ENCODE measurements at regions not wholly inside any gene's neighbourhood (a gene's known extent, or its start where the extent isn't known, plus 50 kb on each side); places are given as distances from the start of the nearest gene placed in this dataset.

- H3K4me3 ChIP-seq (ENCODE audit: low read depth, low read length) = no peak overlapping the region
- peak; percentile 48 for DNase-seq (ENCODE audit: low read depth)
- TF ChIP-seq CTCF (conservative IDR thresholded peaks at IDR 0.05; ENCODE audit: low read depth, low read length) = no peak
Measured at GRCh38 chr18:22734791-22735627, 198.1 kb upstream of the RBBP8 start.

GRCh38 chr18:22737054-22737453 is 196.1 kb upstream of the RBBP8 start:
- no peak overlapping the region for H3K4me3 ChIP-seq (ENCODE audit: low read depth, low read length)
- DNase-seq (ENCODE audit: low read depth) = no peak
- no peak for TF ChIP-seq CTCF (conservative IDR thresholded peaks at IDR 0.05; ENCODE audit: low read depth, low read length)

- no peak overlapping the region for H3K4me3 ChIP-seq (ENCODE audit: low read depth, low read length)
- DNase-seq (ENCODE audit: low read depth) = no peak
- TF ChIP-seq CTCF (conservative IDR thresholded peaks at IDR 0.05; ENCODE audit: low read depth, low read length) = no peak
Measured at GRCh38 chr18:22739061-22739642, 194.0 kb upstream of the RBBP8 start.

- H3K4me3 ChIP-seq (ENCODE audit: low read depth, low read length) = no peak overlapping the region
- DNase-seq (ENCODE audit: low read depth) = no peak
- no peak for TF ChIP-seq CTCF (conservative IDR thresholded peaks at IDR 0.05; ENCODE audit: low read depth, low read length)
Measured at GRCh38 chr18:22739789-22740188, 193.3 kb upstream of the RBBP8 start.

GRCh38 chr18:22741318-22741717 is 191.8 kb upstream of the RBBP8 start:
- H3K4me3 ChIP-seq (ENCODE audit: low read depth, low read length) = no peak overlapping the region
- no peak for TF ChIP-seq CTCF (conservative IDR thresholded peaks at IDR 0.05; ENCODE audit: low read depth, low read length)
- DNase-seq (ENCODE audit: low read depth) = no peak

GRCh38 chr18:22742409-22742808 is 190.7 kb upstream of the RBBP8 start:
- TF ChIP-seq CTCF (conservative IDR thresholded peaks at IDR 0.05; ENCODE audit: low read depth, low read length) = no peak
- peak; percentile 14 for DNase-seq (ENCODE audit: low read depth)
- H3K4me3 ChIP-seq (ENCODE audit: low read depth, low read length) = no peak overlapping the region

GRCh38 chr18:22745966-22746365 is 187.2 kb upstream of the RBBP8 start:
- H3K4me3 ChIP-seq (ENCODE audit: low read depth, low read length) = no peak overlapping the region
- DNase-seq (ENCODE audit: low read depth) = no peak
- no peak for TF ChIP-seq CTCF (conservative IDR thresholded peaks at IDR 0.05; ENCODE audit: low read depth, low read length)
